ENCODE measurements at regions not wholly inside any gene's neighbourhood (a gene's known extent, or its start where the extent isn't known, plus 50 kb on each side); places are given as distances from the start of the nearest gene placed in this dataset.

DNA sequence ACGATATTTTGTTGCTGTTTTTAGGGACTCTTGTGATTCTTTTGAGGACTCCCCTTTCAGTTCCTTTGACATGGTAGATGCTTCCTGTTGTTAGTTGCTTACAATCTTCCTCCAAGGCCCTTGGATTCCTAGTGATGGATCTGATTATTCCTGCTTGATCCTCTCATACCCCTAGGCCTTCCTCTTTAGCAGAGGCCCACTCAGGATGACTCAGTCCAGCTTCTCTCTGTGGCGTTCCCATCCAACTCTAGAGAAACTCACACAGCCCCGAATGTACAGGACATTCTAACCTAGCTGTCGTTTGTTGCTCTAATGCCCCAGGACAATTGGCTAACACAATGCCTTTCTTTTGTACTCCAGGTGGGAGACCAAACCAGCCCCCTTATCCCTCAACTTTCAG lies 191.4 kb downstream of the POSTN start:
- no peaks in the 10 kb centered on the region for H3K27me3 Mint-ChIP-seq (ENCODE audit: low read depth, poor library complexity)
- H3K27ac Mint-ChIP-seq = no peak overlapping the region
- no peak overlapping the region for H3K4me3 Mint-ChIP-seq
- TF ChIP-seq, protein P1, sequence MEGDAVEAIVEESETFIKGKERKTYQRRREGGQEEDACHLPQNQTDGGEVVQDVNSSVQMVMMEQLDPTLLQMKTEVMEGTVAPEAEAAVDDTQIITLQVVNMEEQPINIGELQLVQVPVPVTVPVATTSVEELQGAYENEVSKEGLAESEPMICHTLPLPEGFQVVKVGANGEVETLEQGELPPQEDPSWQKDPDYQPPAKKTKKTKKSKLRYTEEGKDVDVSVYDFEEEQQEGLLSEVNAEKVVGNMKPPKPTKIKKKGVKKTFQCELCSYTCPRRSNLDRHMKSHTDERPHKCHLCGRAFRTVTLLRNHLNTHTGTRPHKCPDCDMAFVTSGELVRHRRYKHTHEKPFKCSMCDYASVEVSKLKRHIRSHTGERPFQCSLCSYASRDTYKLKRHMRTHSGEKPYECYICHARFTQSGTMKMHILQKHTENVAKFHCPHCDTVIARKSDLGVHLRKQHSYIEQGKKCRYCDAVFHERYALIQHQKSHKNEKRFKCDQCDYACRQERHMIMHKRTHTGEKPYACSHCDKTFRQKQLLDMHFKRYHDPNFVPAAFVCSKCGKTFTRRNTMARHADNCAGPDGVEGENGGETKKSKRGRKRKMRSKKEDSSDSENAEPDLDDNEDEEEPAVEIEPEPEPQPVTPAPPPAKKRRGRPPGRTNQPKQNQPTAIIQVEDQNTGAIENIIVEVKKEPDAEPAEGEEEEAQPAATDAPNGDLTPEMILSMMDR (IDR thresholded peaks at IDR 0.05) = no peak
- H3K4me1 Mint-ChIP-seq = no peaks in the 10 kb centered on the region
- no peak for DNase-seq
- no peaks in the 10 kb centered on the region for H3K9me3 Mint-ChIP-seq
- no peaks in the 10 kb centered on the region for H3K36me3 Mint-ChIP-seq (ENCODE audit: low read depth)

DNA sequence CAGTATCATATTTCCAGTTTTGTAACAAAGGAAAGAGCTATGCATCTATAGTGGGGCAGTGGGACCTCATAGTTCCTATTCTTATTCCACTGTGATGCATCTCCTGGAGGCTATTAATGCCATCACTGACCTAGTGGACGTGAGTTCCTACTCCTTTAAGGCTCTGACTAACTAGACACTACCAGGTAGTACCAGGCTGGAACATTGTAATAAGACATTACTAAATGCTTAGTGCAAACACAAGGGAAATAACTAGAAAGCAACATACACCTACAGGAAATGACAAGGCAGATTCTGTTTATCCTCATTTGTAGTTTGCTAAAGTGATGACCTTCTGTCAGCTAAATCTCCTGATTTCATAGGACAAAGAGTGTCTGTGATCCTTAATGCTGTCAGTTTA lies 192.5 kb downstream of the POSTN start:
- H3K9me3 Mint-ChIP-seq = peaks cover 7% of the 10 kb centered on the region
- no peaks in the 10 kb centered on the region for H3K4me1 Mint-ChIP-seq
- no peaks in the 10 kb centered on the region for H3K27me3 Mint-ChIP-seq (ENCODE audit: low read depth, poor library complexity)
- TF ChIP-seq, protein P1 (IDR thresholded peaks at IDR 0.05) = no peak
- no peak for DNase-seq
- H3K4me3 Mint-ChIP-seq = no peak overlapping the region
- no peaks in the 10 kb centered on the region for H3K36me3 Mint-ChIP-seq (ENCODE audit: low read depth)
- no peak overlapping the region for H3K27ac Mint-ChIP-seq

- H3K27ac Mint-ChIP-seq = no peak overlapping the region
Measured at GRCh38 chr13:37403776-37404527, 194.6 kb downstream of the POSTN start.

GRCh38 chr13:37401721-37402120 lies 196.8 kb downstream of the POSTN start:
- Mint-ChIP-seq H3K36me3 (ENCODE audit: low read depth) (no peaks in the 10 kb centered on the region), H3K4me1 (no peaks in the 10 kb centered on the region), H3K9me3 (peaks cover 17% of the 10 kb centered on the region), H3K4me3 (no peak overlapping the region), H3K27me3 (ENCODE audit: low read depth, poor library complexity) (no peaks in the 10 kb centered on the region), H3K27ac (no peak overlapping the region)
- TF ChIP-seq, protein P1 (IDR thresholded peaks at IDR 0.05) = no peak
- DNase-seq = no peak

More at GRCh38 chr13:37403776-37404527, 194.6 kb downstream of the POSTN start:
- H3K4me3 Mint-ChIP-seq = no peak overlapping the region
- H3K4me1 Mint-ChIP-seq = no peaks in the 10 kb centered on the region
- peaks cover 12% of the 10 kb centered on the region for H3K9me3 Mint-ChIP-seq
- no peaks in the 10 kb centered on the region for H3K27me3 Mint-ChIP-seq (ENCODE audit: low read depth, poor library complexity)
- no peaks in the 10 kb centered on the region for H3K36me3 Mint-ChIP-seq (ENCODE audit: low read depth)
- DNase-seq = no peak
- TF ChIP-seq, protein P1 (IDR thresholded peaks at IDR 0.05) = no peak

DNA sequence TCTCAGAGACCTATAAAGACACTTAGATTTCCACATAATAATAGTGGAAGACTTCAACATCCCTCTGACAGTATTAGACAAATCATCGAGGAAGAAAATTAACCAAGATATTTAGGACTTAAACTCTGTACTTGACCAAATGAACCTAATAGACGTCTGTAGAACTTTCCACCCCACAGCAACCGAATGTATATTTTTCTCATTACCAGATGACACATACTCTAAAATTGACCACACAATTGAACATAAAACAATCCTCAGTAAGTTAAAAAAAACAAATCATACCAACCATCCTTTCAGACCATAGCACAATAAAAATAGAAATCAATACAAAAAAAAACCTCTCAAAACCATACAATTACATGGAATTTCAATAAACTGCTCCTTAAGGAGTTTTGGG lies 201.0 kb downstream of the POSTN start:
- no peak overlapping the region for H3K27ac Mint-ChIP-seq
- no peak overlapping the region for H3K4me3 Mint-ChIP-seq
- TF ChIP-seq, protein P1 (IDR thresholded peaks at IDR 0.05) = no peak
- peaks cover 17% of the 10 kb centered on the region for H3K9me3 Mint-ChIP-seq
- DNase-seq = no peak
- no peaks in the 10 kb centered on the region for H3K4me1 Mint-ChIP-seq
- no peaks in the 10 kb centered on the region for H3K36me3 Mint-ChIP-seq (ENCODE audit: low read depth)
- no peaks in the 10 kb centered on the region for H3K27me3 Mint-ChIP-seq (ENCODE audit: low read depth, poor library complexity)

DNA sequence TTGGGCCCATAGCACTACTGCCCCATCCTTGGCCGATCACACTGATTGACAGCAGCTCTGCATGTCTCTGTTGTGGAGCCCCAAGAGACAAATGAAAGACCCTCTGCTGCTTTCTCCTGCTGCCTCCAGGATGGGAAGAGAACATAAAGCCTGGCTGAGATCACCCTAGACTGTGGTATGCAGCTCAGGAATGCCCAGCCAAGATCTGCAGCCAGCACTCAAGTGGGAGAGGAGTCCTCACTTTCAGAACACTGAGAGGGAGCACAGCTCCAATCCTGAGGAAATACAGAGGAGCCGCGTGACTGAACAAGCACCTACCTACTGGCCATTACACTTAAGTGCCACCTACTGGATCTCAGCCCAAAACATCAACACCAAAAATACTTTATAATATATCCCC lies 203.0 kb downstream of the POSTN start:
- TF ChIP-seq, protein P1 (IDR thresholded peaks at IDR 0.05) = no peak
- Mint-ChIP-seq H3K27me3 (ENCODE audit: low read depth, poor library complexity) (no peaks in the 10 kb centered on the region), H3K36me3 (ENCODE audit: low read depth) (no peaks in the 10 kb centered on the region)

More for the DNA sequence above, 203.0 kb downstream of the POSTN start:
- H3K27ac Mint-ChIP-seq = no peak overlapping the region
- peaks cover 10% of the 10 kb centered on the region for H3K4me1 Mint-ChIP-seq
- no peak for DNase-seq
- no peak overlapping the region for H3K4me3 Mint-ChIP-seq
- H3K9me3 Mint-ChIP-seq = peaks cover 6% of the 10 kb centered on the region
